NT2/D1 (cell line): ENCODE measurements at regions not wholly inside any gene's neighbourhood (a gene's known extent, or its start where the extent isn't known, plus 50 kb on each side); places are given as distances from the start of the nearest gene placed in this dataset.

Experiments
- SUZ12 ChIP-seq: IDR thresholded peaks from 2 replicates; pipeline ENCODE4 v1.6.1; 2011; ENCODE audit not compliant: insufficient read length, insufficient read depth; ENCODE audit errors: extremely low read depth
- YY1 ChIP-seq: IDR thresholded peaks from 2 replicates; pipeline ENCODE4 v1.6.1; 2011; ENCODE audit not compliant: insufficient read length, insufficient read depth
- ZNF274 ChIP-seq: IDR thresholded peaks from 2 replicates; pipeline ENCODE4 v1.6.1; 2011; ENCODE audit warnings: mild to moderate bottlenecking, low read depth, low read length

DNA sequence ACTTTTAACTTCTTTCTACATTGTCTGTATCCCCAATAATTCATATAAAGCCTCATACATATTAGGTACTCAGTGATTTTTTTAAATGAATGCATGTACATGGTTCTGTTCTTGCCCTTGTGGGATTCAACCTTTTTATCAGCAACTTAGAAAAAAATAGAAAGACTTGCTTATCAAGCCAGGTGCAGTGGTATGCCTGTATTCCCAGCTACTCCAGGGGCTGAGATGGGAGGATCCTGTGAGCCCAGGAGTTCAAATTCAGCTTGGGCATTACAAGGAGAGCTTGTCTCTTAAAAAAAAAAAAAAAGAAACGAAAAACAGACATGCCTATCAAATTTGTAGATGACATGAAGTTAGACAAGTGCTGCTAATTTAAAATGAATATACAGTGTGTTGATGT lies 54.2 kb upstream of the MYCBP2 start:
- TF ChIP-seq ZNF274 = no peak
- no peak for TF ChIP-seq YY1
- TF ChIP-seq SUZ12 = no peak
